Osteoblast (primary cell): ENCODE measurements at regions not wholly inside any gene's neighbourhood (a gene's known extent, or its start where the extent isn't known, plus 50 kb on each side); places are given as distances from the start of the nearest gene placed in this dataset.
"Not testable (repeated sequence)": the region's sequence is repeated elsewhere in the genome, so short reads cannot be mapped to it uniquely, and the experiment has no call there.

Experiments used
- DNase-seq: peaks from one replicate; pipeline ENCODE4 v3.0.0; 2011; ENCODE audit warnings: low spot score, mixed read lengths; ENCODE audit not compliant: insufficient read length; ENCODE audit errors: missing footprints
- H2AFZ ChIP-seq: 2 replicates; pipeline ENCODE4 v1.6.0; 2011; ENCODE audit warnings: mild to moderate bottlenecking, low read length
- H3K27ac ChIP-seq: 2 replicates; pipeline ENCODE4 v1.5.1; 2011; ENCODE audit warnings: mild to moderate bottlenecking, low read depth, low read length, moderate library complexity
- H3K27me3 ChIP-seq: 2 replicates; pipeline ENCODE4 v1.6.0; 2012; ENCODE audit warnings: mild to moderate bottlenecking, control low read depth, inconsistent platforms, low read length, moderate library complexity; ENCODE audit not compliant: insufficient read depth
- H3K36me3 ChIP-seq: 2 replicates; pipeline ENCODE4 v1.5.1; 2011; ENCODE audit warnings: mild to moderate bottlenecking, low read length, control low read depth, moderate library complexity; ENCODE audit not compliant: insufficient read depth
- H3K4me1 ChIP-seq: 2 replicates; pipeline ENCODE4 v1.5.1; 2011; ENCODE audit warnings: mild to moderate bottlenecking, low read length, control low read depth, moderate library complexity; ENCODE audit not compliant: insufficient read depth
- H3K4me2 ChIP-seq: 2 replicates; pipeline ENCODE4 v1.6.0; 2011; ENCODE audit warnings: mild to moderate bottlenecking, low read length; ENCODE audit not compliant: insufficient read depth
- H3K4me3 ChIP-seq: fragments of 200-600 bp; sonication (generic); 3 replicates; pipeline ENCODE4 v1.5.1; 2012; ENCODE audit warnings: mild to moderate bottlenecking, low read length, inconsistent platforms; ENCODE audit not compliant: insufficient read depth
- H3K79me2 ChIP-seq: 2 replicates; pipeline ENCODE4 v1.6.0; 2012; ENCODE audit warnings: mild to moderate bottlenecking, low read length, control low read depth, inconsistent platforms; ENCODE audit not compliant: insufficient read depth
- H3K9me3 ChIP-seq: 2 replicates; pipeline ENCODE4 v1.5.1; 2011; ENCODE audit warnings: low read depth, low read length, control low read depth
- H4K20me1 ChIP-seq: 2 replicates; pipeline ENCODE4 v1.6.0; 2012; ENCODE audit warnings: mild to moderate bottlenecking, low read length, control low read depth; ENCODE audit not compliant: insufficient read depth
- TF ChIP-seq, protein P1 (sequence below): IDR thresholded peaks from 2 replicates; pipeline ENCODE4 v1.5.1; 2011; ENCODE audit warnings: mild to moderate bottlenecking, low read depth, low read length, moderate library complexity; ENCODE audit errors: extremely low read depth

DNA sequence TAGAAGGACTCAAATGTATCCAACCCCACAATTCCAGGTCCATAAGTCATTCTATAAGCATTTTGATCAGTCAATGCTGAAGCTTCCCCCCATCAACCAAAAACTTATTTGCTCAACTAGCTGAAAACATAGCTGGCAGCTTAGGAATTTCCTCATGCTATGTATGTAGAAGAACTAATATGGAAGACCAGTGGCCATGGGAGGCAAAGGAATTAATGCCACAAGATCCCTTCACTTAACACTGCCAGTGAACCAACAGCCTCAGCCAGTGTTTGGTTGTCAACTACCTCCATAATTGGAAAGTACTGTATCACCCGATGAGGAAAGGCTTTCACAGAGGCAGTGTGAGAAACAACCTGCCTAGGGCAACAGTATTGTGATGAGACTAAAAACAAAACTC is 105.4 kb downstream of the ZNF429 start:
- no peaks in the 10 kb centered on the region for H3K9me3 ChIP-seq
- no peak overlapping the region for H2AFZ ChIP-seq
- H3K79me2 ChIP-seq, result no peaks in the 10 kb centered on the region
- DNase-seq, result no peak
- H3K4me2 ChIP-seq, result no peak overlapping the region
- no peaks in the 10 kb centered on the region for H3K27me3 ChIP-seq
- H4K20me1 ChIP-seq, result no peaks in the 10 kb centered on the region
- no peaks in the 10 kb centered on the region for H3K36me3 ChIP-seq
- no peak overlapping the region for H3K4me3 ChIP-seq
- TF ChIP-seq, protein P1, sequence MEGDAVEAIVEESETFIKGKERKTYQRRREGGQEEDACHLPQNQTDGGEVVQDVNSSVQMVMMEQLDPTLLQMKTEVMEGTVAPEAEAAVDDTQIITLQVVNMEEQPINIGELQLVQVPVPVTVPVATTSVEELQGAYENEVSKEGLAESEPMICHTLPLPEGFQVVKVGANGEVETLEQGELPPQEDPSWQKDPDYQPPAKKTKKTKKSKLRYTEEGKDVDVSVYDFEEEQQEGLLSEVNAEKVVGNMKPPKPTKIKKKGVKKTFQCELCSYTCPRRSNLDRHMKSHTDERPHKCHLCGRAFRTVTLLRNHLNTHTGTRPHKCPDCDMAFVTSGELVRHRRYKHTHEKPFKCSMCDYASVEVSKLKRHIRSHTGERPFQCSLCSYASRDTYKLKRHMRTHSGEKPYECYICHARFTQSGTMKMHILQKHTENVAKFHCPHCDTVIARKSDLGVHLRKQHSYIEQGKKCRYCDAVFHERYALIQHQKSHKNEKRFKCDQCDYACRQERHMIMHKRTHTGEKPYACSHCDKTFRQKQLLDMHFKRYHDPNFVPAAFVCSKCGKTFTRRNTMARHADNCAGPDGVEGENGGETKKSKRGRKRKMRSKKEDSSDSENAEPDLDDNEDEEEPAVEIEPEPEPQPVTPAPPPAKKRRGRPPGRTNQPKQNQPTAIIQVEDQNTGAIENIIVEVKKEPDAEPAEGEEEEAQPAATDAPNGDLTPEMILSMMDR, result no peak
- H3K27ac ChIP-seq, result no peak overlapping the region
- no peaks in the 10 kb centered on the region for H3K4me1 ChIP-seq

DNA sequence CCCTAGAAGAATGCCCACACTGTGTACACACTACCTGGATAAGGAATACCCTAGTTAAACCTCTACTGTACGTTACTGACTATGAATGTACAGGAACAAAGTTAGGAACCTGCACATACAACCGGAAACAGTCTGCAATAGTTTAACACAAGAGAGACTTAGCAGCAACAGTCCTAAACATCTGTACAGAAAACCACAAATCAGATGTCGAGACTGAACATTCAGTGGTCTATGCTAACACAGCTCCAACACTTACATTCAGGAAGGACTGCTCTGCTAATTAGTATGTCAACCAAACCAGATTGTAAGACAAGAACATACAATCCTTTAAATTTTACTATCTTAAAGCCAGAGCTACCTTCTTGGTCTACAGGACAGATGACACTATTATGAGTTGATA is 104.9 kb downstream of the ZNF429 start:
- no peak overlapping the region for H3K27ac ChIP-seq
- no peaks in the 10 kb centered on the region for H4K20me1 ChIP-seq
- no peak overlapping the region for H2AFZ ChIP-seq
- no peak overlapping the region for H3K4me3 ChIP-seq
- no peaks in the 10 kb centered on the region for H3K27me3 ChIP-seq
- H3K4me2 ChIP-seq, result no peak overlapping the region
- no peaks in the 10 kb centered on the region for H3K4me1 ChIP-seq
- no peaks in the 10 kb centered on the region for H3K79me2 ChIP-seq
- TF ChIP-seq, protein P1, result no peak
- H3K9me3 ChIP-seq, result no peaks in the 10 kb centered on the region
- DNase-seq, result no peak
- no peaks in the 10 kb centered on the region for H3K36me3 ChIP-seq

DNA sequence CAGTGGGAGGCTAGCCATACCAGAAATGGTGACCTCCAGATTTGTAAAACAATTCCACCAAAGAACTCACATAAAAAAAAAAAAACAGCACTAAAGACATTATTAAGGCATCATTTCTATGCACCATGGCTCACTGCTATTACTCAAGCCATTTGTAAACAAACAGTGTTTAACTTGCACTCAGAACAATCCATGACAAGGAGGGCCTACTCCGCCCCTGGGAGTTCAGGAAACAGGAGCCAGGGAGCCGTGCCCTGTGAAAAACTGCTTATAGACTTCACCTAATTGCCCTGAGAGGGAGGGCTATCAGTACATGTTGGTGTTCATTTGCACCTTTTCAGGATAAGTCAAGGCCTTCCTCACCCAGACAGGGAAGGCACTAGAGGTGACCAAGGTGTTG is 103.2 kb downstream of the ZNF429 start:
- no peaks in the 10 kb centered on the region for H4K20me1 ChIP-seq
- no peak overlapping the region for H3K27ac ChIP-seq
- H3K9me3 ChIP-seq, result no peaks in the 10 kb centered on the region

DNA sequence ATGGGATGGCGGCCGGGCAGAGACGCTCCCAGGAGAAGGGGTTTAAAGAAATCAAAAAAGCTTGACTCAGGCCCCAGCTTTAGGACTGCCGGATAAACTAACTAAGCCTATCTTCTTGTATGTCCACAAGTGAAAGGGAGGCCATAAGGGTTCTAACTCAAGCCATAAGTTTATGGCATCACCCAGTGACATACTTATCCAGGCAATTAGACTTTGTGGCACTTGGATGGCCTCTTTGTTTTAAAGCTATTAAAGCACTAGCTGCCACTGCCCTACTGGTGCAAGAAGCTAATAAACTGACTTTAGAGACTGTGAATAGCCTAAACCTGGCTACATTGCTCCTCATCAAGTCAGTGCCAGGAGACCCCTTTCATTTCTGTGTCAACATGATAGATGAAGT is 102.0 kb downstream of the ZNF429 start:
- Histone ChIP-seq H3K27ac (no peak overlapping the region), H4K20me1 (no peaks in the 10 kb centered on the region), H3K4me3 (no peak overlapping the region), H3K4me1 (peaks cover 5% of the 10 kb centered on the region), H3K4me2 (no peak overlapping the region), H2AFZ (no peak overlapping the region), H3K27me3 (no peaks in the 10 kb centered on the region), H3K9me3 (no peaks in the 10 kb centered on the region), H3K36me3 (no peaks in the 10 kb centered on the region), H3K79me2 (no peaks in the 10 kb centered on the region)
- DNase-seq, result no peak
- TF ChIP-seq, protein P1, result no peak

More for the DNA sequence above, 103.2 kb downstream of the ZNF429 start:
- TF ChIP-seq, protein P1, result no peak
- no peak overlapping the region for H3K4me2 ChIP-seq
- no peak for DNase-seq
- H3K79me2 ChIP-seq, result no peaks in the 10 kb centered on the region
- no peaks in the 10 kb centered on the region for H3K36me3 ChIP-seq
- no peaks in the 10 kb centered on the region for H3K27me3 ChIP-seq
- H3K4me3 ChIP-seq, result no peak overlapping the region
- H2AFZ ChIP-seq, result no peak overlapping the region
- H3K4me1 ChIP-seq, result peaks cover 5% of the 10 kb centered on the region

DNA sequence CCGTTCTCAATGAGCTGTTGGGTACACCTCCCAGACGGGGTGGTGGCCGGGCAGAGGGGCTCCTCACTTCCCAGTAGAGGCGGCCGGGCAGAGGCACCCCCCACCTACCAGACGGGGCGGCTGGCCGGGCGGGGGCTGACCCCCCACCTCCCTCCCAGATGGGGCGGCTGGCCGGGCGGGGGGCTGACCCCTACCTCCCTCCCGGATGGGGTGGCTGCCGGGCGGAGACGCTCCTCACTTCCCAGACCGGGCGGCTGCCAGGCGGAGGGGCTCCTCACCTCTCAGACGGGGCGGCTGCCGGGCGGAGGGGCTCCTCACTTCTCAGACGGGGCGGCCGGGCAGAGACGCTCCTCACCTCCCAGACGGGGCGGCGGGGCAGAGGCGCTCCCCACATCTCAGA is 101.6 kb downstream of the ZNF429 start:
- H3K79me2 ChIP-seq, H3K36me3 ChIP-seq, H3K4me3 ChIP-seq, H3K9me3 ChIP-seq, H3K4me1 ChIP-seq, DNase-seq, H3K4me2 ChIP-seq, H2AFZ ChIP-seq, H3K27ac ChIP-seq, H4K20me1 ChIP-seq, H3K27me3 ChIP-seq: not testable (repeated sequence)

- H3K79me2 ChIP-seq, H3K4me1 ChIP-seq, H2AFZ ChIP-seq, H3K27me3 ChIP-seq, DNase-seq, H3K9me3 ChIP-seq, H3K27ac ChIP-seq, H4K20me1 ChIP-seq, H3K36me3 ChIP-seq, H3K4me2 ChIP-seq, H3K4me3 ChIP-seq: not testable (repeated sequence)
Observed at GRCh38 chr19:21606326-21606725, 100.9 kb downstream of the ZNF429 start.
